ENCODE measurements at regions not wholly inside any gene's neighbourhood (a gene's known extent, or its start where the extent isn't known, plus 50 kb on each side); places are given as distances from the start of the nearest gene placed in this dataset.

DNA sequence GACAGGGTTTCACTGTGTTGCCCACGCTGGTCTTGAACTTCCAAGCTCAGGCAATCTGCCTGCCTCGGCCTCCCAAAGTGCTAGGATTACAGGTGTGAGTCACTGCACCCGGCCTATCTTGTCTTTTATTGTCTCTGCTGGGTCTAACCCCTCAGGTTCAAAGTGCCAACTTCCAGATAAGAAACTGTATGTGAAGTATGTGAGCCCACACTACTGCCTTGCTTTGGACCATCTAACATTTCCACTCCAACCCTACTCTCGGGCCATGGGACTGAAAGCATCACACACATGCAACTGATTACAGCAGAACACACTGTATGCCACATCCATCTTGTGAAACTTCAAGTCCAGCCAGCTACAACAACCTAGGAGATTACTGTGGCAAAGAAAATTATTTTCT is 256.1 kb upstream of the VEPH1 start:
- Histone ChIP-seq H3K9me3 (no peaks in the 10 kb centered on the region), H3K4me3 (no peak overlapping the region), H3K4me1 (replicated peaks) (no peaks in the 10 kb centered on the region), H3K36me3 (no peaks in the 10 kb centered on the region), H3K27me3 (replicated peaks; ENCODE audit: insufficient read depth) (no peaks in the 10 kb centered on the region), H3K27ac (no peak overlapping the region)
- TF ChIP-seq POLR2AphosphoS5 (IDR thresholded peaks at IDR 0.05) (no peak), POLR2A (IDR thresholded peaks at IDR 0.05) (no peak)
- TF ChIP-seq, protein P1, sequence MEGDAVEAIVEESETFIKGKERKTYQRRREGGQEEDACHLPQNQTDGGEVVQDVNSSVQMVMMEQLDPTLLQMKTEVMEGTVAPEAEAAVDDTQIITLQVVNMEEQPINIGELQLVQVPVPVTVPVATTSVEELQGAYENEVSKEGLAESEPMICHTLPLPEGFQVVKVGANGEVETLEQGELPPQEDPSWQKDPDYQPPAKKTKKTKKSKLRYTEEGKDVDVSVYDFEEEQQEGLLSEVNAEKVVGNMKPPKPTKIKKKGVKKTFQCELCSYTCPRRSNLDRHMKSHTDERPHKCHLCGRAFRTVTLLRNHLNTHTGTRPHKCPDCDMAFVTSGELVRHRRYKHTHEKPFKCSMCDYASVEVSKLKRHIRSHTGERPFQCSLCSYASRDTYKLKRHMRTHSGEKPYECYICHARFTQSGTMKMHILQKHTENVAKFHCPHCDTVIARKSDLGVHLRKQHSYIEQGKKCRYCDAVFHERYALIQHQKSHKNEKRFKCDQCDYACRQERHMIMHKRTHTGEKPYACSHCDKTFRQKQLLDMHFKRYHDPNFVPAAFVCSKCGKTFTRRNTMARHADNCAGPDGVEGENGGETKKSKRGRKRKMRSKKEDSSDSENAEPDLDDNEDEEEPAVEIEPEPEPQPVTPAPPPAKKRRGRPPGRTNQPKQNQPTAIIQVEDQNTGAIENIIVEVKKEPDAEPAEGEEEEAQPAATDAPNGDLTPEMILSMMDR (IDR thresholded peaks at IDR 0.05) = no peak
- 79% methylated on average over 4 of the region's 4 CpGs for WGBS
- intact Hi-C loops (cut with DNase I) = no loop called here
- no peak for DNase-seq (ENCODE audit: low spot score)

DNA sequence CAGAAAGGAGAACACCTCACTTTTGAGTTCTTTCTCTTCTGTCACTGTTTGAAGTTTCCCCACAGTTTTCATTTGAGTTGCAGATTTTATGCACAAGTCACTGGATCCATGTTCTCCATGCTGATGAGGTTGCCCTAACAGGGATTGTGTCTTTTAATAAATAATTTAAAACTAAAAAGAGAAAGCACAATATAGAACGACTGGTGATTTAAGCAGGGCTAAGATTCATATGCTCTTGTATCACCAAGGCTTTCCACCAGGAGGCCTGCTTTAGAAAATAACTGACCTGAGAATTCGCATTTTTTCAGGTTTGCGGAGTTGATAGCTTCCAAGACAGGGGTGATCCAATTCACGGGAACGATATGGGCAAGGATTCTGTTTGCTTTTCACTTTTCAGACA is 252.0 kb upstream of the VEPH1 start:
- no peak for DNase-seq (ENCODE audit: low spot score)
- intact Hi-C loops (cut with DNase I) = no loop called here
- Histone ChIP-seq H3K36me3 (no peaks in the 10 kb centered on the region), H3K27me3 (replicated peaks; ENCODE audit: insufficient read depth) (no peaks in the 10 kb centered on the region), H3K27ac (no peak overlapping the region), H3K4me1 (replicated peaks) (no peaks in the 10 kb centered on the region), H3K9me3 (no peaks in the 10 kb centered on the region), H3K4me3 (no peak overlapping the region)
- 66% methylated on average over 5 of the region's 5 CpGs for WGBS
- TF ChIP-seq, protein P1 (IDR thresholded peaks at IDR 0.05) = no peak
- TF ChIP-seq POLR2A (IDR thresholded peaks at IDR 0.05) (no peak), POLR2AphosphoS5 (IDR thresholded peaks at IDR 0.05) (no peak)

DNA sequence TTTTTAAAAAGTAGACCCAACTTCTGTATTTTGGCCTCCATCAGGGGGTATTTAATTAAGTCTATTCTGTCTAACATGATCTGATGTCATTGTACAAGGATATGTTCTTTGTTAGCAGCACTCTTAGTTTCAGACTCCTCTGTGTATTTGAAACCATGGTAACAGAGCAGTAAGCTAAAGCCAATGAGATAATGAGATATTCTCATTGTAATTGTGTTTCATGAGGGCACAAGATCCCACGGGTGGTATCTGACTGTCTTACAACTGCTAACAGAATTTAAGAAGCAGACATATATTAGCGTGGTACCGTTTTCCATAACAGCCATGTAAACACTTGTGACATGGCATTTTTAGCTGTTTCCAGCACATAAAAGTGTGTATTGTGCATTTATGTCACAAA is 251.2 kb upstream of the VEPH1 start:
- H3K9me3 ChIP-seq = no peaks in the 10 kb centered on the region
- intact Hi-C loops (cut with DNase I) = no loop called here
- no peaks in the 10 kb centered on the region for H3K27me3 ChIP-seq (replicated peaks; ENCODE audit: insufficient read depth)
- H3K27ac ChIP-seq = no peak overlapping the region
- no peaks in the 10 kb centered on the region for H3K36me3 ChIP-seq
- H3K4me1 ChIP-seq (replicated peaks) = no peaks in the 10 kb centered on the region
- 48% methylated on average over 3 of the region's 3 CpGs for WGBS
- TF ChIP-seq, protein P1 (IDR thresholded peaks at IDR 0.05) = no peak
- no peak for TF ChIP-seq POLR2AphosphoS5 (IDR thresholded peaks at IDR 0.05)
- no peak for TF ChIP-seq POLR2A (IDR thresholded peaks at IDR 0.05)
- DNase-seq (ENCODE audit: low spot score) = no peak
- H3K4me3 ChIP-seq = no peak overlapping the region

DNA sequence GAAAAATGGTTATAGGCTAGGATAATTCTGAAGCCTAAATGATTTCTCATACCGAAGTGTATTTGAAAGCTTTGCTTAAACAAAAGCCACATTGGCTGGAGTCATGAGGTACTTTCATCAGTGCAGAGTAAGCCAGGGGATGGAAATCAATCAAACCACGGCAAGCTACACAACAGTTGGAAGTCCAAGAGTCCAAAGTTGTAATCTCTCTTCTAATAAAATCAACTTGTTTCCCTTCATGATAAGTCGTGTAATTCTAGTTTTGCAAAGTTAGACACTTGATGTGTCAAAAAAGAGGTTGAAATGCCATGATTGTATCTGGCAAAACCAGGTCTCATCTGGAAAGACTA is 250.5 kb upstream of the VEPH1 start:
- intact Hi-C loops (cut with DNase I) = no loop called here
- DNase-seq (ENCODE audit: low spot score) = no peak
- 66% methylated on average over 3 of the region's 3 CpGs for WGBS
- Histone ChIP-seq H3K27ac (no peak overlapping the region), H3K4me1 (replicated peaks) (no peaks in the 10 kb centered on the region), H3K27me3 (replicated peaks; ENCODE audit: insufficient read depth) (no peaks in the 10 kb centered on the region), H3K9me3 (no peaks in the 10 kb centered on the region), H3K4me3 (no peak overlapping the region), H3K36me3 (no peaks in the 10 kb centered on the region)
- TF ChIP-seq POLR2A (IDR thresholded peaks at IDR 0.05) (no peak), POLR2AphosphoS5 (IDR thresholded peaks at IDR 0.05) (no peak)
- TF ChIP-seq, protein P1 (IDR thresholded peaks at IDR 0.05) = no peak

DNA sequence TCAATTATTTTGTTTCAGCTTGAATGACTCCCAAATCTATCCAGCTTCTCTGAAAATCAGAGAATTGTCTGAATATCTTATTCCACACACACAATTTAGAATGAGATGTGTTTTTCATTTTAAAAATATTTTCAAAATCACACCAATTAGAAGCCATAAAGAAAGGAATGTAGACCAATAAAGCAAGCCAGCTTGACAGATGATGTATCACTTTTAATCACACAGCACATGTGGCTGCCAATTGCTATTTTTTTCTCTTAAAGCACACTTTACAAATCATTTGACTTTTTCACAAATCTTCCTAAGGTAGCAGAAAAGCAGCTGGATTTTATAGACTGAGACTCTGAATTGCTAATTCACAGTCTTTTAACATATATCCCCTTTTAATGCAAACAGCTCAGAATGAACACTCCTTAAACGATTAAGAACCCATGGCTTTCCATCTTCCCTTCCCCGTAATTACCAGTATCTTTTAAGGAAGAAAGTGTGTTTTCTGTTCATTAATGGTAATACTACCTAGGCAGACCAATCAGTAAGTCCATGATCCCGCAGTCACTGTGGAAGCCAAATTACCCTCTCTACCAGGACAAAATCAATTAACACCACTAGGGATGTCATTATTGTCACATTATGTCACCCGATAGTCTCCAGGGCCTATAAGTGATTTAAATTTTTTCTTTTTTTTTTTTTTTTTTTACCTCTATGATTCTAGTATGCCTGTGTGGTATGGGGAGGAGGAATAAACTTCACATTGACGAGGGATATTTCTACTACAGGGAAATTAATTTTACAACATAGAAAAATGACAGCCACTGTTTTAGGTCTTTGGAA is 250.0 kb upstream of the VEPH1 start:
- WGBS = 54% methylated on average over 5 of the region's 5 CpGs
- Histone ChIP-seq H3K36me3 (no peaks in the 10 kb centered on the region), H3K9me3 (no peaks in the 10 kb centered on the region), H3K4me1 (replicated peaks) (no peaks in the 10 kb centered on the region), H3K27me3 (replicated peaks; ENCODE audit: insufficient read depth) (no peaks in the 10 kb centered on the region), H3K27ac (no peak overlapping the region), H3K4me3 (no peak overlapping the region)
- intact Hi-C loops (cut with DNase I) = no loop called here
- TF ChIP-seq, protein P1 (IDR thresholded peaks at IDR 0.05) = no peak
- TF ChIP-seq POLR2A (IDR thresholded peaks at IDR 0.05) = no peak
- TF ChIP-seq POLR2AphosphoS5 (IDR thresholded peaks at IDR 0.05) = no peak
- DNase-seq (ENCODE audit: low spot score) = no peak

Measured in prostate gland (tissue), 2 donors.